ENCODE measurements at regions not wholly inside any gene's neighbourhood (a gene's known extent, or its start where the extent isn't known, plus 50 kb on each side); places are given as distances from the start of the nearest gene placed in this dataset.

- TF ChIP-seq EZH2phosphoT487 (IDR thresholded peaks at IDR 0.05; ENCODE audit: low read depth, severe bottlenecking, unreplicated experiment) = no peak
- TF ChIP-seq, protein P1, sequence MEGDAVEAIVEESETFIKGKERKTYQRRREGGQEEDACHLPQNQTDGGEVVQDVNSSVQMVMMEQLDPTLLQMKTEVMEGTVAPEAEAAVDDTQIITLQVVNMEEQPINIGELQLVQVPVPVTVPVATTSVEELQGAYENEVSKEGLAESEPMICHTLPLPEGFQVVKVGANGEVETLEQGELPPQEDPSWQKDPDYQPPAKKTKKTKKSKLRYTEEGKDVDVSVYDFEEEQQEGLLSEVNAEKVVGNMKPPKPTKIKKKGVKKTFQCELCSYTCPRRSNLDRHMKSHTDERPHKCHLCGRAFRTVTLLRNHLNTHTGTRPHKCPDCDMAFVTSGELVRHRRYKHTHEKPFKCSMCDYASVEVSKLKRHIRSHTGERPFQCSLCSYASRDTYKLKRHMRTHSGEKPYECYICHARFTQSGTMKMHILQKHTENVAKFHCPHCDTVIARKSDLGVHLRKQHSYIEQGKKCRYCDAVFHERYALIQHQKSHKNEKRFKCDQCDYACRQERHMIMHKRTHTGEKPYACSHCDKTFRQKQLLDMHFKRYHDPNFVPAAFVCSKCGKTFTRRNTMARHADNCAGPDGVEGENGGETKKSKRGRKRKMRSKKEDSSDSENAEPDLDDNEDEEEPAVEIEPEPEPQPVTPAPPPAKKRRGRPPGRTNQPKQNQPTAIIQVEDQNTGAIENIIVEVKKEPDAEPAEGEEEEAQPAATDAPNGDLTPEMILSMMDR (IDR thresholded peaks at IDR 0.05; ENCODE audit: poor library complexity) = no peak
These were observed 310.5 kb upstream of the GOT2 start for GRCh38 chr16:59044616-59045015.

All from hepatocyte (in vitro differentiated cells).